Peyer's patch (tissue), 4 donors: ENCODE measurements at regions not wholly inside any gene's neighbourhood (a gene's known extent, or its start where the extent isn't known, plus 50 kb on each side); places are given as distances from the start of the nearest gene placed in this dataset.
"Not testable (repeated sequence)": the region's sequence is repeated elsewhere in the genome, so short reads cannot be mapped to it uniquely, and the experiment has no call there.

Experiments used
- DNase-seq, 3 donors: peaks; one replicate each; pipeline ENCODE4 v3.0.0-alpha.2; 2017 to 2019
- H3K27ac ChIP-seq, 4 donors: fragments of 200-600 bp; sonication (generic); one replicate each; pipeline ENCODE4 v1.5.1; 2016 to 2019
- H3K27me3 ChIP-seq, 2 donors: fragments of 200-600 bp; sonication (generic); one replicate each; pipeline ENCODE4 v1.5.1; 2019
- H3K36me3 ChIP-seq, 3 donors: fragments of 200-600 bp; sonication (generic); one replicate each; pipeline ENCODE4 v1.5.1; 2016 to 2019
- H3K4me1 ChIP-seq, 4 donors: fragments of 200-600 bp; sonication (generic); one replicate each; pipeline ENCODE4 v1.5.1; 2016 to 2019
- H3K4me3 ChIP-seq, 4 donors: fragments of 200-600 bp; sonication (generic); 1 replicate in 3 of 4; 2 replicates in 1 of 4; pipeline ENCODE4 v1.5.1; 2016 to 2019; ENCODE audit warnings: mild to moderate bottlenecking in 1 of 4
- H3K9me3 ChIP-seq, 4 donors: fragments of 200-600 bp; sonication (generic); one replicate each; pipeline ENCODE4 v1.5.1; 2016 to 2019; ENCODE audit warnings: mild to moderate bottlenecking in 1 of 4
- CTCF ChIP-seq, 6 experiments: fragments of 450-650 bp in 4 of 6; fragments of 200-600 bp in 2 of 6; sonication (generic) in 1 of 6; IDR thresholded peaks; one replicate each; pipeline ENCODE4 v1.5.1; 2017 to 2019; ENCODE audit warnings: antibody characterized with exemption in 6 of 6, mild to moderate bottlenecking in 3 of 6, moderate library complexity in 1 of 6
- POLR2A ChIP-seq, 2 donors: fragments of 450-650 bp; IDR thresholded peaks; one replicate each; pipeline ENCODE4 v1.5.1; 2017; ENCODE audit warnings: antibody characterized with exemption in 2 of 2, mild to moderate bottlenecking in 2 of 2, moderate library complexity in 2 of 2

- TF ChIP-seq CTCF (IDR thresholded peaks at IDR 0.05) = no peak
- Histone ChIP-seq H3K4me1 (no peaks in the 10 kb centered on the region), H3K27me3 (no peaks in the 10 kb centered on the region), H3K9me3 (no peaks in the 10 kb centered on the region), H3K36me3 (no peaks in the 10 kb centered on the region), H3K4me3 (no peak overlapping the region), H3K27ac (no peak overlapping the region)
- DNase-seq = no peak
These were observed 161.3 kb upstream of the VIPR2 start for GRCh38 chr7:159306012-159306411.

GRCh38 chr7:159305185-159305584, 160.5 kb upstream of the VIPR2 start:
- H3K27me3 ChIP-seq, H3K36me3 ChIP-seq, H3K9me3 ChIP-seq, H3K4me1 ChIP-seq, H3K27ac ChIP-seq, H3K4me3 ChIP-seq, DNase-seq: not testable (repeated sequence)

- H3K27ac ChIP-seq, H3K9me3 ChIP-seq, H3K4me1 ChIP-seq, DNase-seq, H3K36me3 ChIP-seq, H3K27me3 ChIP-seq, H3K4me3 ChIP-seq: not testable (repeated sequence)
These were observed 158.8 kb upstream of the VIPR2 start for GRCh38 chr7:159303510-159303909.

GRCh38 chr7:159296093-159296681, 151.5 kb upstream of the VIPR2 start:
- Histone ChIP-seq H3K27ac (no peak overlapping the region), H3K4me3 (no peak overlapping the region), H3K36me3 (no peaks in the 10 kb centered on the region), H3K9me3 (no peaks in the 10 kb centered on the region), H3K4me1 (no peaks in the 10 kb centered on the region), H3K27me3 (no peaks in the 10 kb centered on the region)
- DNase-seq = no peak
- TF ChIP-seq POLR2A (IDR thresholded peaks at IDR 0.05) = no peak
- no peak for TF ChIP-seq CTCF (IDR thresholded peaks at IDR 0.05)

- not testable (repeated sequence) for H3K36me3 ChIP-seq, DNase-seq, H3K4me3 ChIP-seq, H3K4me1 ChIP-seq, H3K9me3 ChIP-seq, H3K27me3 ChIP-seq, H3K27ac ChIP-seq
These were observed 141.8 kb upstream of the VIPR2 start for GRCh38 chr7:159286487-159286886.

GRCh38 chr7:159281573-159281972, 136.9 kb upstream of the VIPR2 start:
- Histone ChIP-seq H3K9me3 (no peaks in the 10 kb centered on the region), H3K36me3 (no peaks in the 10 kb centered on the region), H3K4me3 (no peak overlapping the region), H3K4me1 (no peaks in the 10 kb centered on the region), H3K27me3 (no peaks in the 10 kb centered on the region), H3K27ac (no peak overlapping the region)
- no peak for DNase-seq
- TF ChIP-seq CTCF (IDR thresholded peaks at IDR 0.05) (no peak), POLR2A (IDR thresholded peaks at IDR 0.05) (no peak)

- no peaks in the 10 kb centered on the region for H3K9me3 ChIP-seq
- no peak overlapping the region for H3K27ac ChIP-seq
- TF ChIP-seq POLR2A (IDR thresholded peaks at IDR 0.05) = no peak
- TF ChIP-seq CTCF (IDR thresholded peaks at IDR 0.05) = no peak
- H3K36me3 ChIP-seq = no peaks in the 10 kb centered on the region
- no peaks in the 10 kb centered on the region for H3K27me3 ChIP-seq
- H3K4me1 ChIP-seq = no peaks in the 10 kb centered on the region
- no peak overlapping the region for H3K4me3 ChIP-seq
- no peak for DNase-seq
These were observed 135.3 kb upstream of the VIPR2 start for GRCh38 chr7:159280008-159280407.
